GF-D8 (cell line): ENCODE measurements at regions not wholly inside any gene's neighbourhood (a gene's known extent, or its start where the extent isn't known, plus 50 kb on each side); places are given as distances from the start of the nearest gene placed in this dataset.

ENCODE experiments used
- DNase-seq: peaks from one replicate; lab custom pipeline; 2025; lab: John Stamatoyannopoulos, UW

DNA sequence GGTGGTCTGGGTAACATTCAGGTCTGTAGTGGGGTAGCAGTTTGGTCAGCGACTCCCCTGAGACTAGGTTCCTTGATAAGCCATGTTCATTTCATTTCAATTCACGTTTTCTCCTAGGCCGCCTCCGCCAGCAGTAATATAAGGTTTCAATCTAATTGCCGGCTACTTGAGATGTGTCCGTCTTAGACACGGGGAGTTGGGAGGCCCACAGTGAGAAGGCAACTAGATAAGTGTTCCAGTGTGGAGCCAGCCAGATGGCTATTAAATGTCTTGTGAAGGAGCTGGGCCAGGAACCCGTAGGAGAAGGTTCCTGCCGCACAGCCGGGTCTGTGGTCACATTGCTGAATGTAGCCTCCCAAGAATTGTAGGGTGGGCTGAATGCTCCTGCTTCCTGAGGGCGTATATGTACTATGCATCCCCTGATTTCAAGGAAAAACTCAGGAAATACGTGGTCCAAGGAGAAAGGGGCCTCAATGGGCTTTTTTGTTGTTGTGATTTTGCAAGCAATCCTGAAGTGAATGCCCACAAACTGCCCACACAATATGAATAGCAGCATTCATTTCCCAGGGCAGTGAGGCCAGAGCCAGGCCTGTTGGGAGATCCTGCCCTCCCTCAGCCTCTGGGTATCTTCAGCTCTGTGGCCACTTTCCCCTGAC, 220.6 kb upstream of the RPL34 start:
- DNase-seq: no peak

DNA sequence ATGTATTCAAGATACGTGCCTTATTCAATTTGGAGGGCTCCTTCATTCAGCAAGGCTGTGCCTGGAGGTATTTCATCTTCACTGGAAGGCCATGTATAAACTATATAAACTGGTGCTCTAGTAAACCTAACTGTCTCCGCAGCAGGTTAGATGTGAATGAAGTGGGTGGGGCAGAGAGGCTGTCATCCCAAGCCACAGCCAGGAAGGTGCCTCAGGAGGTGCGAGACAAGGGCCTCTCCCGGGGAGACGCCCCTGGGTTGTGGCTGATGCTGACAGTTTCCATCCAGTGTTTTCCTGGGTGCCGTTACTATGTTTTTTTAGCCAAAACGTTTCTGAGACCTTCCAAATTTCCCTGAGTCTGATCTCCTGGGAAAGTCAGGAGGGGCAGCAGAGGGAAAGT, 221.5 kb upstream of the RPL34 start:
- no peak for DNase-seq

DNA sequence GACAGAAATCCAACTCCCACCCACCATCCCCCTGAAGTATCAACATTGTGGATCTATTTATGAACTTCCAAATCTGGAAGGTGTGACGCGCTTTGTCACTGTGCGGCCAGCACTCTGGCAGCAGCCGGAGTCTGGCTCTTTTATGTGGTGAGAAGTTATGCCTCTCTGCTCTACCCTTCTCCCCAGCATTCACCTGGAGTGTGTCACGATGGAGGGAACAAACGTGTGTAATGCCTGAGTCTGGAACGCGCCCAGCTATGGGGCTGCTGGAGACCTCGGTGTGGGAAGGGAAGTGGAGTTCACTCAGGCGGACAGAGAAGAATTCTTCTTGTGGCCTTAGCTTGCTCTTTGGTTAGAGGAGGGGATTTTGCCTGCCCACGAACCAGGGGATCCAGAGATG, 222.1 kb upstream of the RPL34 start:
- DNase-seq: no peak

DNA sequence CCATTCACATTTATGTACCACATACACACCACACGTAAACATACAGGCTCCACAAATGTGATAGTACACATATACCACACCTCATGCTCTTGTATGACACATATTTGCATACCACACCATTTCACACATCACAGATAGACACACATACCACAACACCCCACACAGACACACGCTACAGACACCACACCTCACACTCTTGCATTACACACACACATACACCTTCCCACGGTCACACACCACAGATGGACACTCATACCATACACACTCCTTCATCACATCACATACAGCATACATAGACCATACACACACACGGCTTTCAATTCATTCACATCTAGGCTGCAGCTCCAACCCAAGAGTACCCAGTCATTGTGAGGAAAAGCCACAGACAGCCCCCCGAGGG, 222.5 kb upstream of the RPL34 start:
- DNase-seq: no peak

DNA sequence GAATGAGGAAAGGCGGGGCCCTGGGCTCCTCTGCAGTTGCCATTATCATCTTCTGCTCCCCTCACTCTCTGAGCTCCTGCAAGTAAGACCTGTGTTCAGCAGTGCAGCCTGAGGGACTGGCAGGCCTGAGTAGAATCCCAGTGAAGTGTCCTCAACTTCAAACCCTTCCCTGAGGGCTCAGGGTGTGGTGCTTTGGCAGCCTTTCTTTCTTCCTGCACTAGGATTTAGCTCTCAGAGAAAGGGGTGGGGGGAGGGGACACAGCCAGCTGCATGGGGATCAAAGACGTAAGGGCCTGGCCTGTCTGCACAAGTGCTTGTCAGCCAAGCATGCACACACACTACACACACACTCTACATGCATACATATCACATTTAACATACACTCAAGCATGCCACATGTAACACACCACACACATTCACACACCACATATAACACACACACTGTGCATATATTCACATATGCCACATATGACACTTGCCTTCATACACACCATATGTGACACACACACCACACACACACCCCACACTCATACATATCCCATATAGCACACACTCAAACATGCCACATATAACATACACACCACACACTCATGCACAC, 223.4 kb upstream of the RPL34 start:
- no peak for DNase-seq

DNA sequence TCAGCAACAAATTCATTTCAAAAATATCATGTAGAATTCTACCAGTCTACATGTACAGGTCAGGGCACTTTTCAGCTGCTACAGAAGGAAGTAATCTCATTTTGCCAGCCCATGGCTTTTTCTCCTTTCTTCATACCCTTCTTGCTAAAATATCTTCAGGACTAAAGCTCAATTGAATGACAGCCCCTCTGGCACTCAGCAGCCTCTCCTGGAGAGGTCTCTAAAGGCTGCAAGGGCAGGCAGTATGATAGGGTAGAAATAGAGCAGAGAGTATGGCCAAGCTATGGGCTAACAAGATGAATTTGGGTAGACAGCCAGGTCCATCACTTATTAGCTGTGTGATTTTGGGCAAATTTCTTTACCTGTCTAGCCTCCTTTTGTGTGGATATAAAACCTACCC, 224.6 kb upstream of the RPL34 start:
- no peak for DNase-seq

DNA sequence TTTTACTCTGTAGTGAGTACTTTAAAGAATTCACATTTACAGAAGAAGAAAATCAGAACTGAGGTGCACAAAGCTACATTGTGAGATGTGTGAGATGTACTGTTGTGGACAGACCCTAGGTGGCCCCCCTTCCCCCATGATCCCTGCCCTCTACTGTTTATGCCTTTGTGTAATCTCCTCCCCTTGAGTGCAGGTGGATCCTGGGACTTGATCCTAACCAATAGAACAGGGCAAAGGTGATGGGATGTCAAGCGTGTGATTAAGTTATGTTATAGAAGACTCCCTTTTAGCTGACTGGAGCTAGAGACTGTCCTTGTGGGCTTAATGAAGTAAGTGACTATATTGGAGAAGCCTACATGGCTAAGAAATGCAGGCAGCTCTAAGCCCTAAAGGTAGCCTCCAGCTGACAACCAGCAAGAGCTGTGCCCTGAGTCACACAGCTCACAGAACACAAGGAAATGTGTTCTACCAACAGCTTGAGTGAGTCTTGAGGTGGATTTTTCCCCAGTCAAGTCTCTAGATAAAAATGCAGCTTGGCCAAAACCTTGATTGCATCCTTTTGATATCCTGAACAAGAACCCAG, 225.2 kb upstream of the LEF1 start:
- DNase-seq: no peak

DNA sequence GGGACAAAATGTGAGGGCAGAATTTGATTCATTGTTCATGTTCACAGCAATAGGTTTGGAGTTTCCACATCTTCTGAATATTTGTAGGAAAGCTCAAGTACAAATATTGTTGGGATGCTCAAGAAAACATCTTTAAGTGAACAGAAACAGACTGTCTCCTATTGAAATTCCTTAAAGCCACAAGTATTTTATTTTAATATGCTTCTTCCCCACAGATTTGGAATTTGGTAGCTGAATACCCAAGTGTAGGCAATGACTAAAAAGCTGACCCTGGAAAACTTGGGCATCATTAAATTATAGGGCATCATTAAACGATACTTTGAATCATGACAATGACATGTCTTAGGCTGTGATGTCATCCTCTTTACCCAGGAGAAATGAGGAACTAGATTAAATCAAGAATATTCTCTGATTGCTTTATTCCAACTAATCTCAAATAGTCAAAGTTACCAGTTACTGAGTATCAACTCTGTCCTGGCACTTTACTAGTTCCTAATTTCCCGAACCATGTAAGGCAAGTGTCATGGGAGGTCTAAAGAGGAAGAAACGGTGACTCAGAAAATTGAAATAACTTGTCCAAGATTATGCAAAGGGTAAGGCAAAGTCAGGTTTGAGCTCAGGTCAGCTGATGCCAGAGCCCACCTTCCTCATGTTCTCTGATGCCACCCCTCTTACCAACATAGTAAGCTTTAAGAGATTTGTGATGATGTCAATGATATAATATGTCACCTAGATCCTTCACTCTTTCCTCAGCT, 223.1 kb upstream of the LEF1 start:
- DNase-seq: no peak

DNA sequence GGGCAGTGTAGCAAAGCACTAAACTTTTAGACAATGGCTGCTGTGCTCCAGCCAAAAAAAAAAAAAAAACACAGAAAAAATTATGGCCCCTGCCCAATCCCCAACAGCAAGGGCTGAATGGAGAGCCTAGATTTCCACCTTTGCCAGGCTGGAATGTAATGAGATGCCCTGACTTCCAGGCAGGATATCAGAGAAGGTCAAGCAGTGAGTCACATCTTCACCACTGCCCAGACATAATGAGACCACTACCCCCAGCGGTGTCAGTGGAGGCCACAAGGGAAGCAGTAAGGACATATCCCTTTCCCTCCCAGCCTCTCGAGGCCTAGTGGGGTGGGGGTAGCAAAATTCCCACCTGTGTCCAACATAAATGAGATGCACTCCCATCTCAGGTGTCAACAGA, 216.3 kb upstream of the LEF1 start:
- no peak for DNase-seq

DNA sequence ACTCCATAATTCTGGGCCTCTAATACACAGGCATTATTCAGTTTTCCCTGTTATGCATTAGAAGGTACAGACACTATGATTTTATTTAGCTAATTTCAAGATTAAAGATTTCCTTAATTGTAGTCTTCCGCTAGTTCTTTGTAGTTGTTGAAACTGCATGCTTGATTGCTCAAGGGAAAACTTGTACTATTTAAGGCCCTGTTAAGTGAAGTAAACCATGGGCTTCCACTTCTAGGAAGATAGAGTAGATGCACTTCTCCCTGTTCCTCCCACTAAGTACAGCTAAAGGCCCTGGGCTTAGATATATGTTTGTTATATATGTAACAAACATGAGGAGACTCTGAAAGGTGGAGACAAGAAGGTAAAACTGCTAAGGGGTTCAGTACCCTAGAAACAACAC, 215.8 kb upstream of the LEF1 start:
- no peak for DNase-seq

DNA sequence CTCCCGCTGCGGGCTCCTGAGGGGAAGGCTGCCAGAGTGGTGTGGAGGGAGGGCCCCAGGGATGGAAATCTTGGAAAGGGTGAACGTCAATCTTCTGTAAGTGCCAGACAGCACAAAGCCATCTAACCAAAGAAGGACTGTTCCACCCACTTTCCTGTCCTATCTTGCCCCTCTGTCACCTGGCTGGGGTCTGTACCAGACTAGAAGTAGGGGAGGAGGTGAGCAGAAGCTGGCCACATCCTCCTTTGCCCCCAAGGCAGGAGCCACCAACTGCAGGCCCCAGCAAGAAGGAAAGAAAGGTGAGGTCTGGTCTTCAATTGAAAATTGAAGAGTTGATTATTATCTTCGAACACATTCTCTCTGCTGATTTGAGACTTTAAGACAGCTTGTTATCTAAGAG, 214.4 kb upstream of the LEF1 start:
- DNase-seq: no peak

DNA sequence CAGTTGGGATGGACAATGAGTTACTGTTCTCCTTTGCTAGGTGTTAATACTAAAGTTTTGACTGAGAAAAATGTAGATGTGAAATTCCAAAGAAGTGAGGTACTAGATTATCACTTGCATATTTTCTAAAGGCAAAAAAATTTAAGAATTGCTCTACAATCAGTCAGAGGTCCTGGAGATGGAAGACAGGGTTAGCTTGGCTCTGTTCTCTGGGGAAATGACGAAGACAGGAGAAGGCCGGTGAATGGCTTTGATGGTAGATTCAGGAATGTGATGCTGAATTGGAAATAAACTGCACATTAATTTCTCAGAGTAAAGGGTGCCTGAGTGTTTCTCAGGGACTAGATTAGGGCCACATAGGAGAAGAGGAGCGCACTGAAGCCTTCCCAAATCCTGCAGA, 214.0 kb upstream of the LEF1 start:
- no peak for DNase-seq

DNA sequence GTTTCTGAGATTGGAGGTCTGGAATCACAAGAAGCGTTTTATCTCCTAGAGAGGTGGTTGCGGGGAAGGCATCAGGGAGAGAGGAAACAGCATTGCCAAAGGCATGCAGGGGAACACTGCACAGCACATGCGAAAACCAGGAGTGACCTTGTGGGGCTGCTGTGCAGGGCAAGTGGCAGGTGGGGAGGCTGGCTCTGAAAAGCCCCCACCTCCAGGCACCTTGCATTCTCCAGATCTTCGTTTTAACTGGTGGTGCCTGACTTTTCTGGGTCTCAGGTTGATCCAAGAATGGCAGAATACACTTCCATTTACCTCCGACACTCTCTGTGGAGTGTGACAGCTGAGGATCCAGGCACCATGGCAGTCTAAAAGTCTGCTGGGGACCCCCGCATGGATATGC, 209.4 kb upstream of the LEF1 start:
- DNase-seq: no peak

DNA sequence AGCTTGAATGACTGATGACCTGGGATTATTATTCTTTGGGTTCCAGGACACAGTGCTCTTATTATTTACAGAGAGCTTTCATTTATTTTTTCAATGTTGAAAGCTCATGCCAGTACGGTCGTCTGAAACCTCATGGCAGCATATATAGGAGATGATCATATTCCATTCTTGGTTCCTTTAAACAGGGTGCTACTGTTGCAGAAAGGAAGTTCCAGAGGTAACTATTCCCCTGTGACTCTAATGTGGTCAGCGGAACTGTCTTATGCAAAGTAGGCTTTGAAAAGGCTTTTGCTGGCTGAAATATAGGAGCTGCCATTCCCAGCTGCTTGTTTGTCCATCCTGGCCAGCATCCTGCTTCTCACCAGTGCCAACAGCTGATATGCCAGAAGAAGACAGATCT, 208.3 kb upstream of the LEF1 start:
- DNase-seq: no peak

DNA sequence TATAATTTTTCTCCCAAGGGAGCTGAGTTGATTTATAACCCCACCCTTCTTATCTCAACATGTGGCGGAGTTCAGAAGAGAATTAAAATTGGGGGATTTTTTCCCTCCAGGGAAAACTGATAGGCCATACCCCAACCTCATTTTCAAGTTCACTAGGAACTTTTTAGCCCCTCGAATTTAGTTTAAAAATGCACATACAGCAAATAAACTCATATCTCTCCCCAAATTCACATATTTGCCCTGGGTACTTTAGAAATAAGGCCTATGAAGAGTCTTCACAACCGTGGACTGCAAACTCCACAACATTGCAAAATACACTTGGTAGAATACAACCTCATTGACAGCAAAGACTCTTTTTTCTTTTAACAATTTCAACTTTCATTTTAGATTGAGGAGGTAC, 206.7 kb upstream of the LEF1 start:
- DNase-seq: no peak

DNA sequence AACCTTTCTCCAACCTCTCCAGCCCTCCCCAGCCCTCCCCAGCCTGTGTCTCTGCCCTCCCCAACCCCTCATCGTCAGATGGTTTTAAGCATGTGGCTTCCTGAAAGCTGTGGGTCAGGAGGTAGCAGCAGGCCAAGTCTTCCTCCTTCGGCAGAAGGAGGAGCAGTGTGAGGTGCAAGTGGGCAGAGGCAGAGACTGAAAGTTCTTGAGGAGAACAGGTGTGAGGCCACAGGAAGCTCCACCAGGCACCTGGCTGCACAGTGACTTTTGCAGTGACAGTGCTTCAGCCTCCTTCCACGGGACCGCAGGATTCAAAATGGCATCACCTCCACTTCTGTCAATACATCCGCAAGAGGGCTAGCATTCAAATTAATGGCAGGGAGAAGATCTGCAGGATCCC, 203.9 kb upstream of the LEF1 start:
- no peak for DNase-seq

DNA sequence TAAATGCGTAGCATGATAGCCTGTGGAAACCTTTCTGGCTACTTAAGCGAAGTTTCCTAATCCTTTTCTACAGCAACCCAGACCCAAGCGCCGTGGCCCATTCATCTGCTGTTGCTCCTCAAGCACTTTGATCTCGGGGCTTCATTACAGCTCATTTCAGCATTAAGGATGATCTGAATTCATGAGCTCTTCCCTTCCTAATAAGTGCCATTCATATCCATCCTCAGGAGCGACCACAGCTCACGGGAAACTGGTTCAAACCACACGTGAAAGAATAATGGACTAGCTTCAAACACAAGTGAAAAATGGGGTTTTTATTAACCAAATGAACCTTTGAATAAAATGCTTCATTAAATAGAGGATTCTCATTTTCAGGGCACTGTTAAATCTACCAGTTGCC, 202.6 kb upstream of the LEF1 start:
- no peak for DNase-seq

DNA sequence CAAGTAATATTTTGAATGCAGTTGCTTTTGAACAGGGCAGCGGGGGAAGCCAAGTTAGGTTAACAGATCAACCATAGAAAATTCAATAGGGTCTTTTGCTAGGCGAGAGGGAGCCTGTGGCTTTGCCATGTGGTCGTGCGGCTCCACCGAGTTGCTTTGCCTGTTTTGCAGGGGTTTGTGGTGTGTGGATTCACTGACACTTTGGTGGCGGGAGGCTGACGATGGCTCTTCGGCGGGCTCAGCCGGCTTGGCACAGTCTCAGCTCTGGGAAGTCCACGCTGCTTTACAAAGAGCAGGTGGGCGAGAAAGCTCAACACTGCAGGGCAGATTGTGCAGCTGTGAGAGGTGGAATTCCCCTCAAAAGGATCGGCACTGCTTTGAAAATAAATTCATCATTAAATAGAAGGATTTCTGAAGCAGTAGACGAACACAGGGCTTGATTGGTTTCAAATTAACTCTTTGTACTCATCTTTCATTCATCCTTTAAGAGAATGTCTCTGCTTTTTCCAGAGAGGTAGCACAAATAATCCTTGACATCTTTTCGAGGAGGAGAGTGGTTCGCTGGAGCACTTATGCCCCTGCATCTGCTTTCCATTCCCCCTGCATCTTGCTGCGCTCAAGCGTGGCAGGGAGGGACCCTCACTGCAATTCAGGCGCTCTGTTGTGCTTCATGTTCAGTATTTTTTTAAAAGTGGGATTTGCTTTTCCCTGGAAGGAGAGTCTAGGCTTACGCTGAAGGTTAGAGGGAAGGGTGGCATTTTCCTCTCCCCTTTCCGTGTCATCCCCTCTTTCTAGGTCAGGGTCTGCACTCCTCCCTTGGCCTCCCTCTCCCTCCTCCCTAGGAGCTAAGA, 201.8 kb upstream of the LEF1 start:
- DNase-seq: no peak

DNA sequence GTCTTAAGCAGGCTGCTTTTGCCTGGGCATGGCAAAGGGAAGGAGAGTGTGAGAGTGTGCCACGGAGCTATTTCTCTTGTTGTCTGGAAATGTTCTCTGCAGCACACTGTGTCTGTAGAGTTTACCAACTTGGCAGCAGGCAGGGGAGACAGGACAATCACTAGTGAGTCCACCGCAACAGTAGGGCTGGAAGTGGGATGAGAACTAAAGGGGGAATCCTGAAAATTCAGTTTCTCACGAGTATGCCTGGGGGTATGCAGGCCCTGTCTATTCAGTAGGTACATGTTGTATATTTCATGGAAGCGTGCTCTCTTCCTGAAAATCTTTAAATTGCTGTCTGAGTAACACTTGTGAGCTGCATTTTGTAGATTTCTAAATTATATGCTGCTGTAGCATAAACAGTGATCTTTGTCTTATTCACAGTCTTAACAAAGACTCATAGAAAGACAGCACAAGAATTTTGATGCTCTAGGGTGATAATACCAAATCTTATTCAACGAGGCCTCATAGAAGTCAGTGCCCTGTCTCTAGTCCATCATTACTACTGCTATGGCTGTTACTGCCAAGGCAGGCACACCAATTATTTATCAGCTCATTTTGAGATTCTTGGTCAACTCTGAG, 200.4 kb upstream of the LEF1 start:
- no peak for DNase-seq

DNA sequence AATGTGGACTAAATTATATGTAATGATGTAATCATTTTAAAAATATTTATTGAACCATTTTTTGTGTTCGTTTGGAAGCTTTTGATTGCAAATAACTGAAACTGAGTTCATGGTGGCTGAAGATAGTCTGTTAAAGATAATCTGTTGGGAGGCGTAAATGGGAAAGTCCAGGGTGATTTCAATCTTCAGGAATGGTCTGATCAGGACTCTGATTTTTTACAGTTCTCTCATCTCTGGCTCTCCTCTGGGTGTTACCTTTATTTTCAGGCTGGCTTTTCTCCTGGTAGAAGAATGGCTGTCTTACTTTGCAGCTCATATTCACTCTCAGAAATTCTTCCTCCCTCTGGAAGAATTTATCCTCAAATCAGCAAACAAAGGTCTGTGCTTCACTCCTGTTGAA, 199.0 kb upstream of the LEF1 start:
- DNase-seq: no peak

DNA sequence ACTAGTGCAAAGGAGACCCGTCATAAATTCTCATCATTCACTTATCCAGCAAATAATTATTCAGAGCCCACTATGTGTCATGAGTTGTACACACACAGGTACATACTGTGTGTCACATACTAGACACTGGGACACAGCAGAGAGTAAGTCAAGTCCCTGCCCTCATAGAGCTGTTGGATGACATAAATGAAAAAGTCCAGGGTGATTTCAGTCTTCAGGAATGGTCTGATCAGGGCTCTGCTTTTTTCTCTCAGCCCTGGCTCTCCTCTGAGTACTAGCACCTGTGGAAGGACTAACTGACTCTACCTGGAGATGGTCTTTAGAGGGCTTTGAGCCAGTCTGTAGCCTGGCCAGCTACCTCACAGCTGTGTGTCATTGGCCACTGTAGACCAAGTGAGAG, 198.0 kb upstream of the LEF1 start:
- DNase-seq: no peak

DNA sequence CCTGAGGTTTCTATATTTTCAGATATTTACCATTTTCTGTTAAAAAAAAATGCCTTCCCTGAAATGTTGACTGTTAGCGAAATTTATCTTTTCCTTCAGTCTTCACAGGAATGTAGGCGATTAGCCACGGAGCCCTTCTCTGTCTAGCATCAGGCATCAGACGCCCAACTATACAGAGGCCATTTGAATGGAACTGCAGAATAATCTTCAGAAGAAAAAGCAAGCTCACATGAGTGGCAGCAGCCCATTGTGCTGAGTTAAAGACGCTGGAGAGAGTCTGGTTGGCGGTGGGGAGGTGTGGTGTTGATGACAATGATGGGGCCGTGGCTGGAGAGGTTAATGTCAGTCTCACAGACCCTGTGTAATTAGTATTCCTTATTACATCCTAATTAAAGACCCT, 196.8 kb upstream of the LEF1 start:
- no peak for DNase-seq
